GM18505 (cell line): ENCODE measurements at regions not wholly inside any gene's neighbourhood (a gene's known extent, or its start where the extent isn't known, plus 50 kb on each side); places are given as distances from the start of the nearest gene placed in this dataset.
"Not testable (repeated sequence)": the region's sequence is repeated elsewhere in the genome, so short reads cannot be mapped to it uniquely, and the experiment has no call there.

Source experiments
- ATAC-seq: cut with Tn5 transposase; IDR thresholded peaks from one replicate; pipeline ENCODE4 v1.9.1; 2021; ENCODE audit not compliant: unreplicated experiment
- POLR2A ChIP-seq: IDR thresholded peaks from 4 replicates; pipeline ENCODE4 v1.6.1; 2011; ENCODE audit warnings: borderline replicate concordance; ENCODE audit not compliant: insufficient read depth, insufficient read length; ENCODE audit errors: extremely low read depth

DNA sequence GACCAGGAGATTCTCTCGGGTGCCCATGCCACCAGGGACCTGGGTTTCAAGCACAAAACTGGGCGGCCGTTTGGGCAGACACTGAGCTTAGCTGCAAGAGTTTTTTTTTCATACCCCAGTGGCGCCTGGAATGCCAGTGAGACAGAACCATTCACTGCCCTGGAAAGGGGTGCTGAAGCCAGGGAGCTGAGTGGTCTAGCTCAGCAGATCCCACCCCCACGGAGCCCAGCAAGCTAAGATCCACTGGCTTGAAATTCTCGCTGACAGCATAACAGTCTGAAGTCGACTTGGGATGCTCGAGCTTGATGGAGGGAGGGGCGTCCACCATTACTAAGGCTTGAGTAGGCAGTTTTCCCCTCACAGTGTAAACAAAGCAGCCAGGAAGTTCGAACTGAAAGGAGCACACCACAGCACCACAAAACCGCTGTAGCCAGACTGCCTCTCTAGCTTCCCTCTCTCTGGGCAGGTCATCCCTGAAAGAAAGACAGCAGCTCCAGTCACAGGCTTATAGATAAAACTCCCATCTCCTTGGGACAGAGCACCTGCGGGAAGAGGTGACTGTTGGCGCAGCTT, 157.7 kb downstream of the GIPC2 start:
- not testable (repeated sequence) for ATAC-seq

DNA sequence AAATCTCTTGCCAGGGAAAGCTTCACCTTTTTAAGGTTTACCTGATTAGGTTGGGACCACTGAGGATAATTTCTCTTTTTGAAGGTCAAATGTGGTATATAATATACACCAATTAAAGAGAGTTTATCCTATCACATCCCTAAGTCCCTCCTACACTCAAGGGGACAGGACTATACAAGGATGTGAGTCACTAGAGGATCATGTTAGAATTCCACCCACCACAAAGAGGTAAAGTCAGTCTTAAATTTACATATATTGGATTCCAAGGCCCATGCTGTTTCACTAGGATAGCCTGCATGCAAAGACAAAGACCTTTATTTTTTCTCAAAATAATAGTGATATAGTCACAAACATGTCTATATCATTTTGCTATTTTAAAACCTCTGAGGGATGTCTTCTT, 164.4 kb downstream of the GIPC2 start:
- no peak for TF ChIP-seq POLR2A
- no peak for ATAC-seq

DNA sequence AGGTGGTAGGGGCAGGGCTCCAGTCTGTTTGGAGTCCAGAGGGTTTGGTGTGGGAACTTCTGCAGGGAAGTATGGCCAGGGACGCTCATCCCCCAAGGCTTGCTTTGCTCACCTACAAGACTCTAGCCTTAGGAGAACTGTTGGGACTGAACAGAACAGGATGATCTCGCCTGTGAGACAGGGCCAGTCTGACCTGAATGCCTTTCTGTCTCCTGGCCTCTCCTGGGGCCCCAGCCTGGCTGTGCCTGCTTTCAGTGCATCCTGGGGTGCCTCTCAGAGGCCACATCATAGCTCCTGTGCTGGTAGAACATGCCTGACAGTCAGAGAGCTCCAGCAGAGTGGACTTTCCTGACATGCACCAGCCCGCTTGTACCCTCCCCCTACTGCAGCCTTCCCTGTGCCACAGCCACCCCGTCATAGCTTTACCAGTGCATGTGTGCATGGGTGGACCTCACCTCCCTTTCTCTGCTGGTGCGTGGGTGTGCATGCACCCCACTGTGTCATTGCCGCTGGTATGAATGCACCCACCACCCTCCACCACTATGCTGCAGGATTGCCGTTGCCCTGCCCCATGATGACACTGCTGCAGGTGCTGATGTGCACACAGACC, 165.8 kb downstream of the GIPC2 start:
- no peak for TF ChIP-seq POLR2A
- no peak for ATAC-seq

DNA sequence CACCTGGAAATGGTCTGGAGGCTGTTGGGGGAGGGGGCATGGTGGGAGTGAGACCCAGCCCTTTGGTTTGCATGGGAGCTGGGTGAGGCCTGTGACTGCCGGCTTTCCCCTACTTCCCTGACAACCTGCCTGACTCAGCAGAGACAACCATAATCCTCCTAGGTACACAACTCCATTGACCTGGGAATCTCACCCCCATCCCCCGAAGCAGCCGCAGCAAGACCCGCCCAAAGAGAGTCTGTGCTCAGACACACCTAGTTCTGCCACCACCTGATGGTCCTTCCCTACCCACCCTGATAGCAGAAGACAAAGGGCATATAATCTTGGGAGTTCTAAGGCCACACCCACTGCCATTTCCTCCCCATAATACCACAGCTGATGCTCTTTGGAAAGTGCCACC, 168.6 kb downstream of the GIPC2 start:
- no peak for ATAC-seq
- TF ChIP-seq POLR2A: no peak

DNA sequence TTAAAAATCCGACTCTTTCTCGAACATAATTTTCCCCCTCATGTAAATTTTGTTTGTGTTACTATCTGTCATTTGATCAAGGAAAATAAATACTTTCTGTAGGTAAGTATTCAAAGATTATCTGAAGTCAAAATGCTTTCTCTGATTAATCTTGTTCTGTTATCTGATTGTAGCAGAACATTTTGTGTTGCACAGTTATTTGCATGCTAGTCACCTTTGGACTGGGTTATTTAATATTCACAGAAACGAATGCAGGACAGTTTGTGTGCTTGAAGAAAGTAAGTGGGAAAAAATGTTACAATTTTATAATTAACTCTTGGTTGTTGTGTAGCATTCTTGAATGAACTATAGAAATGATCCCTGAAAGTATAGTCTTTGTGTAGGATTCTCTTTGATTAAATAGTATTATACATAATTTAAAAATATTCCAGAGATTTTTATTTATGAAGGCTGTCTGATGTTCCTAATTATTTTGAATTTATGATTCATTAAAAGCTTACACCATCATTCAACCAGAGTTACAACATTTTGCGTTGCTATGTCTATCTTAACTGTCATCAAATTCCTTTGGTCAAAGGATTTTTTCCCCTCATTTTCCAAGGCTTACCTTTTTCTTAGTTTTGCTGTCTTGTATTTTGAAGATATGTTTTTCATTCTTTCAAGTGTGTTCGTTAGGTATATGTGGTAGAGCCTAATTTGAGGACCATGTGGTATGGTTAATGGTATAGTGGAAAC, 176.6 kb downstream of the GIPC2 start:
- no peak for ATAC-seq
- no peak for TF ChIP-seq POLR2A

DNA sequence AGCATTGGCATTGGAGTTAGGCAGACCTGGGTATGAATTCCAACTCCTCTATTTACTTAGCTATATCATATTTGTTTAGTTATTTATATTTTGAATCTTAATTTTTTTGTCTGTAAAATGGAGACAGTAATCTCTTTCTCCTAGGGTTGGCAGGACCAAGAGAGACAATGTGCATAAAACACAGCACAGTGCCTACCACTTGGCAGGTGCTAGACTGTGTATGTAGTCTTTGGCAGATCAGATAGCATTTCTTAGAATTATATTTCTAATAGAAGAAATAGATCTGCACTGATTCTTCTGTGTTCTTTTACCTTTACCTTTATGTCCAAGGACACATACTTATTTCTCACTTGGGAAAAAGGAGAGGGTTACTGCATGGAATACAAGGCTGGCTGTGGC, 177.2 kb downstream of the GIPC2 start:
- ATAC-seq: no peak
- TF ChIP-seq POLR2A: no peak

DNA sequence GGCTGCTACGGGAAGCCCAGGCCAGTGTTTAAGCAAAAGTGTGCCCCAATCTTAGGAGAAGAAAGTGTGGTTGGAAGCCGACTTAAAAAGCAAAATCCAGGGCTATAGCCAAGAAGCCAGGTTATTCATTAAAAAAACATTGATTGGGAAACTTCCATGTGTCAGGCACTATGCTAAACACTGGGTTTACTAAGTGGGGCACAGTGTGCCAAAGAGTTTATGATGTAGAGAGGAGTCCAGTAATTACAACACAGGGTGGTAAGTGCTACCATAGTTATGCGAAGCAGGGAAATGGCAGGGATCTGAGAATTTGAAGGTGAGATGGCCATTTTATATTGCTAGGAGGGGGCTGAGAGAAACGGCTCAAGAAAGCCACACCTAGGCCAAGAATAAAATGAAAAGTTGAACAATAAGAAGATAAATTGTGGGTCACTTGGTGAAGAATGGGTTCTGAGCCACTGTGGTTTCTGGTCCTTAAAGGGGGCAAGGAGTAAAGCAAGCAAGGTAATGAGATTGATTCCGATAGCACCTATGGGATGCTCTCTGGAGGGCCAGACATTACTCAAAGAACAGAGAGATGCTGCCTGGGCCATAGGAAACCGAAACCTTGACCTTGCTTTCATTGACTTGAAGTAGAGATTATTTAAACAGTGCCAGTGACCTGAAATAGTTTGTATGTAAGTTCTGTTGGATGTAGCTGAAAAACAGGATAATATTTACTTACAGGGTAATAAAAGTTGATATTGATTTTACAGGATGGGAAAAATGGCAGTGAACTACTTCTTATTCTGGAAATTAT, 177.8 kb downstream of the GIPC2 start:
- ATAC-seq: no peak
- TF ChIP-seq POLR2A: no peak

DNA sequence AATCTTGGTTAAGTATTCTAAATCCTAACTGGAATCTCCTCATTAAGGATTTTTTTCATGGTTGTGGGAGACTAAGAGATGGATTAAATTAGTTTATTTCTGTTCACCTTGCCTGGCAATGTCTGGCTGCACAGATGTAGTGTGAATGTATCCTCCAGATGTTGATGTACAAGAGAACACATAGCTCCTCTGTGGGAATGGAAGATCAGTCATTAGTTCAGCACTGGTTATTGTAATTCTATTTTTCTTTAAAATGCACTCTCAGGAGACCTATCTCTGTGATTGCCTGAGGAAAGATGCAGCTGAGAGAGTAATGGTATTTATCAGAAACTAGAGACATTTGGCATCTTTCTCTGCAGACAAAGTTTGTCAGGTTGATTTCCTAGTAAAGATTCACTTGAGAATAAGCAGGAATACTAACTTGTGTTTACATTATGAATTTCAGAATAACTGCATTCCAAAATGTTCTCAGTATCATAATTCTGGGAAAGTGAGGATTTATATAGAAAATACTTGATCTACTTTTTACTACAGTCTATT, 178.6 kb downstream of the GIPC2 start:
- no peak for ATAC-seq
- no peak for TF ChIP-seq POLR2A

DNA sequence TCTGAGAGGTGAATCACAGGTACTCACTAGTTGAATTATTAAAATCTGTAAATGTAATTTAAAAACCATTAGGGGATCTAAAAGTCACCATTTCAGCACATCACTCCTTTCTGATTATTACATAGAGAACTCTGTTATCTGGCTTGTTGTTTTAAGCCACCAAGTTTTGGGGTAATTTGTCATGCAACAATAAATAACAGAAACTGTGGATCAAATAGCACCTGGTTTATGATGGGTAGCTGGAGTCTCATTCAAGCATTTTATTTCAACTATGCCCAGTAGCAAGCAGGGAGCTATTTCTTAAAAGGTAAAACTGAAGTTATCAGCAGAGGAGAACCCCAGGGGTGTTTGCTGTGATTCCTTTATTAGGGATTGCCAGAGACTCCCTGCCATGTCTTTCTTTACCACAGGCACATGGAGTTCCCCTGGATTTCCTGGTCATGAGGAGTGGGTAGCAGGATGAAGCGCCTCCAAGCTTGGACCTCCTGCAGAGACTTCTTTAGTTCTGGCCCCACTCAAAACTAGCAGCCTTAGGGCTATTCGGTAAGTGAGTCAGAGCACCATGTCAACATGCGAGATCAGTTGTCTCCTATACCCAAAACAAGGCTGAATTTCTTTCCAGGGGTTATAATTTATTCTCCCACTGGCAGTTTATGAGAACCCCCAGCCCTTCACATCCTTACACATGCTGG, 179.2 kb downstream of the GIPC2 start:
- no peak for ATAC-seq
- no peak for TF ChIP-seq POLR2A

DNA sequence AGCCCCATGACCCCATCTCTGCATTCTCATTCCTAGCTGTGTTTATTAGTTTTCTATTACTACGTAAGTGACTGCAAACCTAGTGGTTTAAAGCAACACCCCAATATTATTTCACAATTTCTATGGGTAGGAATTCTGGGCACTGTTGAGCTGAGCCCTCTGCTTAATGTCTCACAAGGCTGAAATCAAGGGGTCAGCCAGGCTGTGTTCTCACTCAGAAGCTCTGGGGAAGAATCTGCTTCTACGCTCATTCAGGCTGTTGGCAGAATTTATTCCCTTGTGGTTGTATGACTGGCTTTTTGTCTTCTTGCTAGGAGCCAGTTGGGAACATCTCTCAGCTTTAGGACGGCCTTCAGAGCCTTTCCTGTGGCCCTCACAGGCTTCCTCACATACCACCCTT, 181.0 kb downstream of the GIPC2 start:
- TF ChIP-seq POLR2A: no peak
- no peak for ATAC-seq

DNA sequence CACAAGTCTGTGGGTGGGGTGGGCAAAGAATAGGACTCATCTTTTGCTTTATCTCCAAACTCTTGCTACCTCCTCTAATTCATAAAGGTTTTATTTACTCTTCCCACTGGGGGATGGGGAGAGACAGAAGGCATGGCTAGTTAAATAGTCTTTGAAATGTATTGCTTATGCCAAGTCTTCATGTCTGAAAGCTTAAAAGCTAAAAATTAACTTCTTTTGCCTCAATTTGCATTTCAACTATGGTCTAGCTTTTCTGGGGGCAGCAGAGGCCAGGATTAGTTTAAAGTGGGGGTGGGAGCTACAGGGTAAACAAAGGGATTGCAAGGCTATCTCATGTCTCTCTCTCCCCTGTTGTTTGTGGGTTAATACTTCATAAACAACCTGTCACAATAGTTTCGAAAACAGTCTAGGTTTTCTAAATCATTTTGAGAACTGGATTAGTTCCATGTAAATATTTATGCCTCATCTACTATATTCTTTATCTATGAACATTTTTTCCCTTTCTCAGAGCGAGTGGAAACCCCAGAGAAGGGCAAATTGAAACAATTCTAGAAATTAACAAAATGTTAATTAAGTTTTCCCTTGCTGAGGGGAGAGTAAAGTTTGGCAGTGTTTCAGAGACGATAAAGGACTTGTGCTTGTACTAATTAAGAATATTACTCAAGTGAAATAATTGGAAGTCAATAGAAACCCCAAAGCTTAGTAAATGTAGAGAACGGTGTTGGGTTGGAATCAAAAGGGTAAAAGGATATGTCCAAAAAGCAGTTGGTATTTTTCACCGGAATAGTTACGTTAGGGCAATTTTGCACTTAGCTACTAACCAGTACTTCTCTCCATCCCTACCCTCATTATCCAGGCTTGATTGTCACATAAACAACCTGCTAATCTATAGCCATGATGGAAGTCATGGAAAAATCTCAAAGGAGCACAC, 182.2 kb downstream of the GIPC2 start:
- no peak for TF ChIP-seq POLR2A
- no peak for ATAC-seq

DNA sequence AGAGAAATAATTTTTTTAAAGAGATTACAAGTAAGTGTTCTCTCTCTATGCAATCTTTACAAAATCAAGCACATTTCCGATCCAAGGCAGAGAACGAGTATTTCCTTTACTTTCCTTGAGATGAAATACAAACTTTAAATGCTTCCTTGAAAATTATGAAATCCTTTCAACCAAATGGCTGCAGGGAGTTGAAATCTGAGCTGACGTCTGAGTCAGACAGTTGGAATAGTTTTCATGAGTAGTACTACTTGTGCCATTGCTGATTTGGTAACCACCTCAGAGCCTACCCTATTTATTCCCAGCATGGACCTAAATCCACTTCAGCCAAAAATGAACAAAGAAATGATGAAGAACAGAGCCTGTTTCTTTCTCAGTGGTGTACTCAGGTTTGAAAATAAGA, 183.6 kb downstream of the GIPC2 start:
- no peak for TF ChIP-seq POLR2A
- ATAC-seq: no peak
